Myocyte (in vitro differentiated cells): ENCODE measurements at regions not wholly inside any gene's neighbourhood (a gene's known extent, or its start where the extent isn't known, plus 50 kb on each side); places are given as distances from the start of the nearest gene placed in this dataset.
"Not testable (repeated sequence)": the region's sequence is repeated elsewhere in the genome, so short reads cannot be mapped to it uniquely, and the experiment has no call there.

Experiments used
- DNase-seq: peaks from one replicate; pipeline ENCODE4 v3.0.0-alpha.2; 2012; ENCODE audit warnings: low read depth

DNA sequence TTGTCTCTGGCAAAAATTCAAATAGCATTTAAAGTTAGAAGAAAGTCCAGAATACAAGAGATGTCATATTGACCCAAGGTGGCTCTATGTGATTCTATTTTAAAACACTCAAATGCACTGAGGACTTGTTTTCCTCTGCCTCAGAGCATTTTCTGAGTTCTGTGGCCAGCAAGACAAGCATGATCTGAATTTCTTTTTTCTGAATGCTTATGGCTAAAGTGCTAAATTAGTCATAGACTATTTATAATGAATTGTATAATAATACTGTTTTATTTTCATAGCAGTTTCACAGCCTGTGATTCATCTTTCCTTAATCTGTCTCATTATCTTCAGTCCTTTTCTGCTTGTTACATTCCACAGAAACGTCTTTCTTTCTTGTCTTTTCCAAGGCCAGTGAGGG lies 63.9 kb upstream of the SEC22B start:
- DNase-seq, result not testable (repeated sequence)

DNA sequence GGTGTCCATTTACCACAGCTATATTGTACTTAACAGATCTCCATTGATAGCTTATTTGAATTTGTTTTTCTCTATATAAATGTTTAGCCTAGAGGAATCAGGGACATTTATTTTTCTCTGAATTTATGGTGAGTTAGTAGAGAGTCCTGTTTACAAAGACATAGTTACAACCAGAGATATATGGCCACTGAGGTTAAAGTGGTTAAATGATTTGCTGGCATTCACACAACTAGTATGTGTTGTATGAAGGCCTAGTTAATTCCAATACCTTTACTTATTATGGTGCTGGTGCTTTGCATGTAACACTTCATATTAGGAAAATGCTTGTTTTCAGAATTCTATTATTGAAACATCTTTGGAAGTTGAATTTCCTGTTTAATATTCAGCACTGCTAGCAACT lies 63.0 kb upstream of the SEC22B start:
- not testable (repeated sequence) for DNase-seq

- not testable (repeated sequence) for DNase-seq
These were observed 62.5 kb upstream of the SEC22B start for GRCh38 chr1:120238867-120239266.

- DNase-seq, result not testable (repeated sequence)
These were observed 57.3 kb upstream of the SEC22B start for GRCh38 chr1:120233661-120234018.

GRCh38 chr1:120232834-120233660 lies 56.7 kb upstream of the SEC22B start:
- not testable (repeated sequence) for DNase-seq

DNA sequence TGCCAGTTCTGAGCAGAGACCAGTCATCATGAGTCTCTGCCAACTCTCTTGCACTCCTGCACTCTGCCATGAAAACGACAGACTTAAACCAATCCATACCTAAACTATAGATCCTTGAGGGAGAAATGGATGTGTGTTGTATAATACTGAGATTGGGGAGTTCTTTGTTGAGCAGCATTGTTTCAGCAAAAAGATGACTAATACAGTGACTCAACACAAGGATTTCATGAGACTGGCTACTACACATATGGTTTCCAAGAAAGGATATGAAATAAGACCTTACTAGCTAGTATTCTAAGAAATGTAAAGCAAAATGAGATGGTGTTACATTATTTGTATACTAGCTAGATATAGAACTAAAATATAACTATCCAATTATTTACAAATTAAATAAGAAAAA lies 53.5 kb upstream of the SEC22B start:
- not testable (repeated sequence) for DNase-seq
